ENCODE measurements at regions not wholly inside any gene's neighbourhood (a gene's known extent, or its start where the extent isn't known, plus 50 kb on each side); places are given as distances from the start of the nearest gene placed in this dataset.

- no peak for DNase-seq (ENCODE audit: low read depth in 4 of 4, low spot score in 3 of 4)
Observed at GRCh38 chr14:81668626-81669274, 135.1 kb upstream of the SEL1L start.

GRCh38 chr14:81669308-81669707 is 135.7 kb upstream of the SEL1L start:
- no peak for DNase-seq (ENCODE audit: low read depth in 4 of 4, low spot score in 3 of 4)

GRCh38 chr14:81673930-81674329 is 140.3 kb upstream of the SEL1L start:
- no peak for DNase-seq (ENCODE audit: low read depth in 4 of 4, low spot score in 3 of 4)

GRCh38 chr14:81676395-81676794 is 142.7 kb upstream of the SEL1L start:
- DNase-seq (ENCODE audit: low read depth in 4 of 4, low spot score in 3 of 4), result no peak

GRCh38 chr14:81676879-81677278 is 143.2 kb upstream of the SEL1L start:
- DNase-seq (ENCODE audit: low read depth in 4 of 4, low spot score in 3 of 4), result no peak

GRCh38 chr14:81677736-81678135 is 144.1 kb upstream of the SEL1L start:
- no peak for DNase-seq (ENCODE audit: low read depth in 4 of 4, low spot score in 3 of 4)

- no peak for DNase-seq (ENCODE audit: low read depth in 4 of 4, low spot score in 3 of 4)
Observed at GRCh38 chr14:81679226-81679625, 145.6 kb upstream of the SEL1L start.

GRCh38 chr14:81681541-81681940 is 147.9 kb upstream of the SEL1L start:
- DNase-seq (ENCODE audit: low read depth in 4 of 4, low spot score in 3 of 4), result no peak

GRCh38 chr14:81682134-81682533 is 148.5 kb upstream of the SEL1L start:
- DNase-seq (ENCODE audit: low read depth in 4 of 4, low spot score in 3 of 4), result no peak

GRCh38 chr14:81682701-81683100 is 149.0 kb upstream of the SEL1L start:
- no peak for DNase-seq (ENCODE audit: low read depth in 4 of 4, low spot score in 3 of 4)

GRCh38 chr14:81684696-81685095 is 151.0 kb upstream of the SEL1L start:
- no peak for DNase-seq (ENCODE audit: low read depth in 4 of 4, low spot score in 3 of 4)

GRCh38 chr14:81686512-81686911 is 152.9 kb upstream of the SEL1L start:
- no peak for DNase-seq (ENCODE audit: low read depth in 4 of 4, low spot score in 3 of 4)

- DNase-seq (ENCODE audit: low read depth in 4 of 4, low spot score in 3 of 4), result no peak
Observed at GRCh38 chr14:81691931-81692330, 158.3 kb upstream of the SEL1L start.

GRCh38 chr14:81694419-81694818 is 160.8 kb upstream of the SEL1L start:
- DNase-seq (ENCODE audit: low read depth in 4 of 4, low spot score in 3 of 4), result no peak

GRCh38 chr14:81709681-81710080 is 176.0 kb upstream of the SEL1L start:
- DNase-seq (ENCODE audit: low read depth in 4 of 4, low spot score in 3 of 4), result no peak

GRCh38 chr14:81710232-81710845 is 176.7 kb upstream of the SEL1L start:
- peak in 3 of 4 donors; percentile 41 to 48 (median 42) for DNase-seq (ENCODE audit: low read depth in 4 of 4, low spot score in 3 of 4)

- no peak for DNase-seq (ENCODE audit: low read depth in 4 of 4, low spot score in 3 of 4)
Observed at GRCh38 chr14:81715731-81716130, 182.1 kb upstream of the SEL1L start.

GRCh38 chr14:81716953-81717352 is 183.3 kb upstream of the SEL1L start:
- no peak for DNase-seq (ENCODE audit: low read depth in 4 of 4, low spot score in 3 of 4)

GRCh38 chr14:81723956-81724355 is 190.3 kb upstream of the SEL1L start:
- DNase-seq (ENCODE audit: low read depth in 4 of 4, low spot score in 3 of 4), result no peak

- peak; percentile 46 to 59 (median 52) for DNase-seq (ENCODE audit: low read depth in 4 of 4, low spot score in 3 of 4)
Observed at GRCh38 chr14:81727218-81727617, 193.6 kb upstream of the SEL1L start.

GRCh38 chr14:81728447-81728846 is 194.8 kb upstream of the SEL1L start:
- no peak for DNase-seq (ENCODE audit: low read depth in 4 of 4, low spot score in 3 of 4)

GRCh38 chr14:81729622-81730021 is 196.0 kb upstream of the SEL1L start:
- no peak for DNase-seq (ENCODE audit: low read depth in 4 of 4, low spot score in 3 of 4)

- DNase-seq (ENCODE audit: low read depth in 4 of 4, low spot score in 3 of 4), result no peak
Observed at GRCh38 chr14:81737938-81738337, 204.3 kb upstream of the SEL1L start.
